ENCODE measurements at regions not wholly inside any gene's neighbourhood (a gene's known extent, or its start where the extent isn't known, plus 50 kb on each side); places are given as distances from the start of the nearest gene placed in this dataset.

DNA sequence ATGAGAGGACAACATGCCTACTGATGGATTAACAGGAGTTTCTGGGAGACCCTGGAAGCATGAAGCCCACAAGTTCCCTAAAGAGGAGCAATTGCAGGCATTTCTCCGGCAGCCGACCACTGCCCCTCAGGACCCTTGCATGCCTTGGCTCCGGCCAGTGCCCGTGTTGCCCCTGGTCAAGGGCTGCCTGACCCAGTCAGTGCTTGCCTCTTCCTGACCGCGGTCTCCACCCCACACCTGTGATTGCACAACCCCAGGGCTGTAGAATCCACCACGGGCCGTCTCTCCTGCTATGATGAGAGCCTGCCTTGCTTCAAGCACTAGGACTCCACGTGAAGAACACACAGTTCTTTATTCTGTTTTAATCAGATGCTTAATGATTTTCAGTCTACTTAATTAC is 127.5 kb downstream of the GLI2 start:
- H3K27ac Mint-ChIP-seq: peak overlapping the region in 1 of 3 experiments; percentile 51
- H3K9me3 Mint-ChIP-seq: no peaks in the 10 kb centered on the region
- peaks cover 4% of the 10 kb centered on the region for H3K36me3 Mint-ChIP-seq (ENCODE audit: low read depth)

DNA sequence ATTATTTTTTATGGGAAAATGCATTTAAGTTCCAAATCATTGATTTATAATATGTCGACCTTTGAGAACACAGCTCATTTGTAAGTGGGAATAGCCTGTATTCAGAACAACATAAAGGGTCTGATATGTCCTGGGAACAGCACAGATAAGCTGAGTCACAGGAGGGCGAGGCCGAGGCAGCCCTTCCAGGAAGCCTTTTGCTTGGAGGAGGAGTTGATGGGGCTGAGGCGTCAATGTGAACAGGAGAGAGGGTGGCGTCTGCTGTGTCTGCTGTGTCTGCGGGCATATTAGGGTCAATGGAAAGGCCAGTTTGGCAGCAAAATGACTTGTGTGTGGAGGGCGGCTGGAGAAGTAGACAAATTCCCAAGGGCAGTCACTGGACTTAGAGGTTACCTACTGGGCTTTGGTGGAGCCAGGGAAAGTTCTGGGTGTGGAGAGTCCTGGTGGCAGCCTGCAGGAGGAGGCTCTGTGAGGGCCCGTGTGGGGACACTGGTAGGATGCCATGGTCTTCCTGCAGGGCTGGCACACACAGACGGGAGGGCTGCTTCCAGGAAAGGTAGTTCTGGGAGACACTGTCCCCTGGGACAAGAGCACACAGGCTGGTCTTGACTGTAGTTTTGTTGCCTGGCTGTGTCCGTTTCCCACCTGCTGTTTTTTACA is 128.1 kb downstream of the GLI2 start:
- H3K4me1 Mint-ChIP-seq: peaks cover 75% of the 10 kb centered on the region
- peaks cover 4% of the 10 kb centered on the region for H3K36me3 Mint-ChIP-seq (ENCODE audit: low read depth)
- TF ChIP-seq, protein P1, sequence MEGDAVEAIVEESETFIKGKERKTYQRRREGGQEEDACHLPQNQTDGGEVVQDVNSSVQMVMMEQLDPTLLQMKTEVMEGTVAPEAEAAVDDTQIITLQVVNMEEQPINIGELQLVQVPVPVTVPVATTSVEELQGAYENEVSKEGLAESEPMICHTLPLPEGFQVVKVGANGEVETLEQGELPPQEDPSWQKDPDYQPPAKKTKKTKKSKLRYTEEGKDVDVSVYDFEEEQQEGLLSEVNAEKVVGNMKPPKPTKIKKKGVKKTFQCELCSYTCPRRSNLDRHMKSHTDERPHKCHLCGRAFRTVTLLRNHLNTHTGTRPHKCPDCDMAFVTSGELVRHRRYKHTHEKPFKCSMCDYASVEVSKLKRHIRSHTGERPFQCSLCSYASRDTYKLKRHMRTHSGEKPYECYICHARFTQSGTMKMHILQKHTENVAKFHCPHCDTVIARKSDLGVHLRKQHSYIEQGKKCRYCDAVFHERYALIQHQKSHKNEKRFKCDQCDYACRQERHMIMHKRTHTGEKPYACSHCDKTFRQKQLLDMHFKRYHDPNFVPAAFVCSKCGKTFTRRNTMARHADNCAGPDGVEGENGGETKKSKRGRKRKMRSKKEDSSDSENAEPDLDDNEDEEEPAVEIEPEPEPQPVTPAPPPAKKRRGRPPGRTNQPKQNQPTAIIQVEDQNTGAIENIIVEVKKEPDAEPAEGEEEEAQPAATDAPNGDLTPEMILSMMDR (IDR thresholded peaks at IDR 0.05; ENCODE audit: unreplicated experiment in 3 of 3): no peak
- H3K27me3 Mint-ChIP-seq (ENCODE audit: low read depth): peaks cover 28% of the 10 kb centered on the region
- no peaks in the 10 kb centered on the region for H3K9me3 Mint-ChIP-seq
- peak overlapping the region; percentile 51 to 80 (median 57) for H3K27ac Mint-ChIP-seq
- H3K4me3 Mint-ChIP-seq: peak overlapping the region in 2 of 3 experiments; percentile 29 to 40

More for the DNA sequence above, 127.5 kb downstream of the GLI2 start:
- no peak overlapping the region for H3K4me3 Mint-ChIP-seq
- peaks cover 22% of the 10 kb centered on the region for H3K27me3 Mint-ChIP-seq (ENCODE audit: low read depth)
- TF ChIP-seq, protein P1 (IDR thresholded peaks at IDR 0.05; ENCODE audit: unreplicated experiment in 3 of 3): no peak
- H3K4me1 Mint-ChIP-seq: peaks cover 75% of the 10 kb centered on the region

DNA sequence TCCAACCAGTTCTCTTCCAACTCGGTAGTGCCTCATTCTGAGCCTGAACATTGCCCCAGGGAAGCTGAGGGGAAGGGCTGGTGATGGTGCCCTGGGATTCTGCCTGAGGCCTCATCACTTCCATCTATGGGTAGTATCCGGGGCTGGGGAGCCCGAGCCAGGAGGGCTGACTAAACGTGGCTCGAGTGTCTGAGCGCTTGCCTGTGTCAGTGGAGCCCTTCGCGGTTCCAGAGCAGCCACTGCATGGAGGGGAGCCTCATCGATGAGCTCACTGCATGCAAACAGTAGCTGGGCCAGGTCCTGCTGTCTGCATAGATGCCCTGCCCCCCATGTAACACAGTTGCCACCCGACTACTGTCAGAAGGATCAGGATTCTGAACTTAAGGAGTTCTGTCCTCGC is 129.3 kb downstream of the GLI2 start:
- H3K27ac Mint-ChIP-seq: peak overlapping the region in 2 of 3 experiments; percentile 11 to 22
- H3K4me1 Mint-ChIP-seq: peaks cover 82% of the 10 kb centered on the region
- H3K9me3 Mint-ChIP-seq: no peaks in the 10 kb centered on the region
- TF ChIP-seq, protein P1 (IDR thresholded peaks at IDR 0.05; ENCODE audit: unreplicated experiment in 3 of 3): no peak
- peaks cover 4% of the 10 kb centered on the region for H3K36me3 Mint-ChIP-seq (ENCODE audit: low read depth)
- no peak overlapping the region for H3K4me3 Mint-ChIP-seq
- H3K27me3 Mint-ChIP-seq (ENCODE audit: low read depth): peaks cover 31% of the 10 kb centered on the region

- TF ChIP-seq, protein P1 (IDR thresholded peaks at IDR 0.05; ENCODE audit: unreplicated experiment in 3 of 3): no peak
- H3K9me3 Mint-ChIP-seq: no peaks in the 10 kb centered on the region
- peaks cover 33% of the 10 kb centered on the region for H3K27me3 Mint-ChIP-seq (ENCODE audit: low read depth)
- peaks cover 82% of the 10 kb centered on the region for H3K4me1 Mint-ChIP-seq
- peak overlapping the region; percentile 76 to 97 (median 85) for H3K27ac Mint-ChIP-seq
- H3K36me3 Mint-ChIP-seq (ENCODE audit: low read depth): peaks cover 4% of the 10 kb centered on the region
- no peak overlapping the region for H3K4me3 Mint-ChIP-seq
Observed at GRCh38 chr2:120865656-120866055, 130.0 kb downstream of the GLI2 start.

GRCh38 chr2:120866071-120866470 is 130.4 kb downstream of the GLI2 start:
- H3K27me3 Mint-ChIP-seq (ENCODE audit: low read depth): peaks cover 35% of the 10 kb centered on the region
- H3K4me1 Mint-ChIP-seq: peaks cover 78% of the 10 kb centered on the region
- TF ChIP-seq, protein P1 (IDR thresholded peaks at IDR 0.05; ENCODE audit: unreplicated experiment in 3 of 3): no peak
- H3K36me3 Mint-ChIP-seq (ENCODE audit: low read depth): peaks cover 4% of the 10 kb centered on the region
- H3K9me3 Mint-ChIP-seq: no peaks in the 10 kb centered on the region
- peak overlapping the region; percentile 17 to 37 (median 27) for H3K4me3 Mint-ChIP-seq
- peak overlapping the region; percentile 76 to 97 (median 85) for H3K27ac Mint-ChIP-seq

Measured in nephron (organoid).